ENCODE measurements at regions not wholly inside any gene's neighbourhood (a gene's known extent, or its start where the extent isn't known, plus 50 kb on each side); places are given as distances from the start of the nearest gene placed in this dataset.

- no peak overlapping the region for H3K4me3 ChIP-seq
- intact Hi-C loops (cut with DNase I; ENCODE audit: low total_unique reads) (loop anchor here (1.0 to 5.0 kb wide), 3 partner anchors 175 to 504 kb away; no protein-coding TSS in a partner anchor), in situ Hi-C loops (cut with MboI; ENCODE audit: low sequenced_read_pairs in 4 of 4) (loop anchor here (5.0 to 25.0 kb wide), 5 partner anchors 174 to 494 kb away; no protein-coding TSS in a partner anchor)
- no peaks in the 10 kb centered on the region for H3K27me3 ChIP-seq
- TF ChIP-seq POLR2A (IDR thresholded peaks at IDR 0.05): no peak
- TF ChIP-seq CTCF (IDR thresholded peaks at IDR 0.05 in 4 of 5, conservative IDR thresholded peaks at IDR 0.05 in 1 of 5): no peak
- no peak for ATAC-seq
- peaks cover 0 to 6% of the 10 kb centered on the region in 2 donors for H3K4me1 ChIP-seq
- no peaks in the 10 kb centered on the region for H3K9me3 ChIP-seq
- no peaks in the 10 kb centered on the region for H3K36me3 ChIP-seq
- no peak for DNase-seq
- H3K27ac ChIP-seq: no peak overlapping the region
These were observed 60.5 kb upstream of the TRIM2 start for GRCh38 chr4:153143527-153144348.

GRCh38 chr4:153146031-153146430, 58.2 kb upstream of the TRIM2 start:
- DNase-seq: no peak
- in situ Hi-C loops (cut with MboI; ENCODE audit: low sequenced_read_pairs in 4 of 4) (loop anchor here in 3 of 4 donors (10.0 to 25.0 kb wide), 3 partner anchors 179 to 491 kb away; no protein-coding TSS in a partner anchor), intact Hi-C loops (cut with DNase I; ENCODE audit: low total_unique reads) (no loop called here)
- H3K9me3 ChIP-seq: no peaks in the 10 kb centered on the region
- peaks cover 0 to 6% of the 10 kb centered on the region in 2 donors for H3K4me1 ChIP-seq
- no peak for ATAC-seq
- H3K36me3 ChIP-seq: no peaks in the 10 kb centered on the region
- H3K4me3 ChIP-seq: no peak overlapping the region
- TF ChIP-seq POLR2A (IDR thresholded peaks at IDR 0.05): no peak
- no peak for TF ChIP-seq CTCF (IDR thresholded peaks at IDR 0.05 in 4 of 5, conservative IDR thresholded peaks at IDR 0.05 in 1 of 5)
- no peak overlapping the region for H3K27ac ChIP-seq
- H3K27me3 ChIP-seq: no peaks in the 10 kb centered on the region

GRCh38 chr4:153146961-153147360, 57.3 kb upstream of the TRIM2 start:
- Histone ChIP-seq H3K4me1 (peaks cover 2 to 6% of the 10 kb centered on the region in 2 donors), H3K9me3 (no peaks in the 10 kb centered on the region), H3K27me3 (no peaks in the 10 kb centered on the region), H3K4me3 (no peak overlapping the region), H3K27ac (no peak overlapping the region), H3K36me3 (no peaks in the 10 kb centered on the region)
- DNase-seq (no peak), ATAC-seq (no peak)
- in situ Hi-C loops (cut with MboI; ENCODE audit: low sequenced_read_pairs in 4 of 4) (loop anchor here in 3 of 4 donors (10.0 to 25.0 kb wide), 3 partner anchors 178 to 490 kb away; no protein-coding TSS in a partner anchor), intact Hi-C loops (cut with DNase I; ENCODE audit: low total_unique reads) (no loop called here)
- TF ChIP-seq CTCF (IDR thresholded peaks at IDR 0.05 in 4 of 5, conservative IDR thresholded peaks at IDR 0.05 in 1 of 5): no peak
- TF ChIP-seq POLR2A (IDR thresholded peaks at IDR 0.05): no peak

GRCh38 chr4:153148791-153149190, 55.5 kb upstream of the TRIM2 start:
- H3K4me1 ChIP-seq: peaks cover 4 to 15% of the 10 kb centered on the region in 2 donors
- no peak for ATAC-seq
- no peaks in the 10 kb centered on the region for H3K36me3 ChIP-seq
- in situ Hi-C loops (cut with MboI; ENCODE audit: low sequenced_read_pairs in 4 of 4): loop anchor here in 3 of 4 donors (10.0 to 25.0 kb wide), 3 partner anchors 176 to 489 kb away; no protein-coding TSS in a partner anchor
- no peaks in the 10 kb centered on the region for H3K9me3 ChIP-seq
- intact Hi-C loops (cut with DNase I; ENCODE audit: low total_unique reads): no loop called here
- no peaks in the 10 kb centered on the region for H3K27me3 ChIP-seq
- H3K27ac ChIP-seq: no peak overlapping the region
- no peak for TF ChIP-seq POLR2A (IDR thresholded peaks at IDR 0.05)
- TF ChIP-seq CTCF (IDR thresholded peaks at IDR 0.05 in 4 of 5, conservative IDR thresholded peaks at IDR 0.05 in 1 of 5): no peak
- no peak for DNase-seq
- no peak overlapping the region for H3K4me3 ChIP-seq

Data from gastrocnemius medialis (tissue), 4 donors.